SK-N-MC (cell line): ENCODE measurements at regions not wholly inside any gene's neighbourhood (a gene's known extent, or its start where the extent isn't known, plus 50 kb on each side); places are given as distances from the start of the nearest gene placed in this dataset.
A peak's percentile ranks its signal among the peaks of the same experiment; 100 is the strongest.

Source experiments
- DNase-seq: peaks from one replicate; pipeline ENCODE4 v3.0.0-alpha.2; 2011; ENCODE audit warnings: low read depth, low spot score
- H3K27ac ChIP-seq: fragments of 200-600 bp; sonication (generic); 2 replicates; pipeline ENCODE4 v1.5.1; 2016; ENCODE audit warnings: mixed run types
- H3K36me3 ChIP-seq: fragments of 200-600 bp; sonication (generic); 2 replicates; pipeline ENCODE4 v1.6.1; 2017; ENCODE audit warnings: antibody characterized with exemption, low read length, mixed read lengths; ENCODE audit not compliant: insufficient read depth
- H3K4me3 ChIP-seq: fragments of 200-600 bp; sonication (generic); 2 replicates; pipeline ENCODE4 v1.5.1; 2016
- H3K9ac ChIP-seq: fragments of 200-600 bp; sonication (generic); 2 replicates; pipeline ENCODE4 v1.8.0; 2017; ENCODE audit warnings: mixed run types, mixed read lengths; ENCODE audit not compliant: insufficient read length
- H3K9me3 ChIP-seq: fragments of 200-600 bp; sonication (generic); 2 replicates; pipeline ENCODE4 v1.6.1; 2017; ENCODE audit warnings: low read depth, mild to moderate bottlenecking, antibody characterized with exemption, low read length, moderate library complexity, mixed read lengths
- EZH2 ChIP-seq: fragments of 200-600 bp; sonication (generic); IDR thresholded peaks from one replicate; pipeline ENCODE4 v1.6.1; 2017; ENCODE audit warnings: antibody characterized with exemption
- FOXP2 ChIP-seq: optimal IDR thresholded peaks from 2 replicates; pipeline ENCODE3; 2011; ENCODE audit warnings: mild to moderate bottlenecking, moderate library complexity; ENCODE audit not compliant: insufficient read depth; ENCODE audit errors: extremely low read length, control extremely low read depth
- POLR2AphosphoS5 ChIP-seq: IDR thresholded peaks from 2 replicates; pipeline ENCODE4 v1.6.1; 2012; ENCODE audit warnings: mild to moderate bottlenecking, low read depth, low read length, borderline replicate concordance

GRCh38 chr5:109482748-109483147, 73.0 kb upstream of the PJA2 start:
- no peak for DNase-seq
- Histone ChIP-seq H3K27ac (no peak overlapping the region), H3K9me3 (no peaks in the 10 kb centered on the region), H3K36me3 (no peaks in the 10 kb centered on the region), H3K4me3 (no peak overlapping the region), H3K9ac (no peak overlapping the region)
- no peak for TF ChIP-seq FOXP2
- no peak for TF ChIP-seq POLR2AphosphoS5
- no peak for TF ChIP-seq EZH2

GRCh38 chr5:109479260-109479860, 69.6 kb upstream of the PJA2 start:
- H3K36me3 ChIP-seq = no peaks in the 10 kb centered on the region
- H3K4me3 ChIP-seq = no peak overlapping the region
- no peak overlapping the region for H3K9ac ChIP-seq
- DNase-seq = no peak
- no peak for TF ChIP-seq FOXP2
- no peak for TF ChIP-seq POLR2AphosphoS5
- TF ChIP-seq EZH2 = no peak
- no peak overlapping the region for H3K27ac ChIP-seq
- H3K9me3 ChIP-seq = no peaks in the 10 kb centered on the region

- TF ChIP-seq EZH2 (no peak), POLR2AphosphoS5 (no peak), FOXP2 (no peak)
Observed at GRCh38 chr5:109478830-109479229, 69.1 kb upstream of the PJA2 start.

GRCh38 chr5:109476292-109476691, 66.5 kb upstream of the PJA2 start:
- H3K9ac ChIP-seq = no peak overlapping the region
- TF ChIP-seq POLR2AphosphoS5 = no peak
- TF ChIP-seq EZH2 = no peak
- TF ChIP-seq FOXP2 = no peak
- H3K9me3 ChIP-seq = no peaks in the 10 kb centered on the region
- DNase-seq = no peak
- no peak overlapping the region for H3K4me3 ChIP-seq
- no peak overlapping the region for H3K27ac ChIP-seq
- H3K36me3 ChIP-seq = no peaks in the 10 kb centered on the region

More at GRCh38 chr5:109478830-109479229, 69.1 kb upstream of the PJA2 start:
- Histone ChIP-seq H3K27ac (no peak overlapping the region), H3K36me3 (no peaks in the 10 kb centered on the region), H3K9ac (no peak overlapping the region), H3K9me3 (no peaks in the 10 kb centered on the region), H3K4me3 (no peak overlapping the region)
- DNase-seq = no peak

- Histone ChIP-seq H3K9me3 (no peaks in the 10 kb centered on the region), H3K4me3 (no peak overlapping the region), H3K27ac (no peak overlapping the region), H3K9ac (no peak overlapping the region), H3K36me3 (no peaks in the 10 kb centered on the region)
- TF ChIP-seq POLR2AphosphoS5 (no peak), EZH2 (no peak), FOXP2 (no peak)
- no peak for DNase-seq
Observed at GRCh38 chr5:109469896-109470662, 60.3 kb upstream of the PJA2 start.

- Histone ChIP-seq H3K27ac (no peak overlapping the region), H3K4me3 (no peak overlapping the region), H3K36me3 (no peaks in the 10 kb centered on the region), H3K9me3 (no peaks in the 10 kb centered on the region), H3K9ac (no peak overlapping the region)
- no peak for TF ChIP-seq EZH2
- TF ChIP-seq POLR2AphosphoS5 = peak; percentile 19; the same call in 1 of the 2 replicates
- no peak for TF ChIP-seq FOXP2
- no peak for DNase-seq
Observed at GRCh38 chr5:109468737-109469420, 59.1 kb upstream of the PJA2 start.

- Histone ChIP-seq H3K9ac (no peak overlapping the region), H3K27ac (no peak overlapping the region), H3K4me3 (no peak overlapping the region), H3K9me3 (no peaks in the 10 kb centered on the region), H3K36me3 (no peaks in the 10 kb centered on the region)
- no peak for DNase-seq
- no peak for TF ChIP-seq POLR2AphosphoS5
- no peak for TF ChIP-seq EZH2
Observed at GRCh38 chr5:109468288-109468676, 58.5 kb upstream of the PJA2 start.

- TF ChIP-seq EZH2 (no peak), POLR2AphosphoS5 (no peak)
- Histone ChIP-seq H3K36me3 (no peaks in the 10 kb centered on the region), H3K4me3 (no peak overlapping the region), H3K9ac (no peak overlapping the region), H3K27ac (no peak overlapping the region), H3K9me3 (no peaks in the 10 kb centered on the region)
- no peak for DNase-seq
Observed at GRCh38 chr5:109467058-109467457, 57.3 kb upstream of the PJA2 start.
